DMS153 (cell line): ENCODE measurements at regions not wholly inside any gene's neighbourhood (a gene's known extent, or its start where the extent isn't known, plus 50 kb on each side); places are given as distances from the start of the nearest gene placed in this dataset.
"Not testable (repeated sequence)": the region's sequence is repeated elsewhere in the genome, so short reads cannot be mapped to it uniquely, and the experiment has no call there.

Source experiments
- DNase-seq: peaks from one replicate; lab custom pipeline; 2025; lab: John Stamatoyannopoulos, UW

DNA sequence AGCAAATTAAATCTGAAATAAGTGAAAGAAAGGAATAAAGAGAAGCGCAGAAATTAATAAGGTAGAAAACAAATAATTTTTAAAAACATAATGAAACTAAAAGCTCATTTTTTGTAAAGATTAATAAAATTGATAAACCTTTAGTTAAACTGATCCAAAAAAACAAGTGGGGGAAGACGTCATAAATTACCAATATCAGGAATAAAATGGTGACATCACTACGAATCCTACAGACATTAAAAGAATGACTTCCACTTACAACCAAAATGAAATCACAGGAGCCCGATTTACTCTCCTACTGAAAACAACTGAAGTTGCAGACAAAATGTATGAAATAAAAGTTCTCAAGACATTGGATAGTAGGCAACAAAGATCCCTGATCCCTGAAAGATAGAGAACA lies 68.1 kb upstream of the IFFO2 start:
- no peak for DNase-seq

- DNase-seq: no peak
Measured at GRCh38 chr1:19023787-19024186, 67.3 kb upstream of the IFFO2 start.

- DNase-seq: no peak
Measured at GRCh38 chr1:19021845-19022244, 65.4 kb upstream of the IFFO2 start.

DNA sequence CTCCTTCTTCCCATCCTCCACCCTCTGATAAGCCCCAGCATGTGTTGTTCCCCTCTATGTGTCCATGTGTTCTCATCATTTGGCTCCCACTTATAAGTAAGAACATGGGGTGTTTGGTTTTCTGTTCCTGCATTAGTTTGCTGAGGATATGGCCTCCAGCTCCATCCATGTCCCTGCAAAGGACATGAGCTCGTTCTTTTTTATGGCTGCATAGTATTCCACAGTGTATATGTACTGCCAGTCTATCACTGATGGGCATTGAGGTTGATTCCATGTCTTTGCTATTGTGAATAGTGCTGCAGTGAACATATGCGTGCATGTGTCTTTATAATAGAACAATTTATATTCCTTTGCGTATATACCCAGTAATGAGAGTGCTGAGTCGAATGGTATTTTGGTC lies 62.8 kb upstream of the IFFO2 start:
- not testable (repeated sequence) for DNase-seq

DNA sequence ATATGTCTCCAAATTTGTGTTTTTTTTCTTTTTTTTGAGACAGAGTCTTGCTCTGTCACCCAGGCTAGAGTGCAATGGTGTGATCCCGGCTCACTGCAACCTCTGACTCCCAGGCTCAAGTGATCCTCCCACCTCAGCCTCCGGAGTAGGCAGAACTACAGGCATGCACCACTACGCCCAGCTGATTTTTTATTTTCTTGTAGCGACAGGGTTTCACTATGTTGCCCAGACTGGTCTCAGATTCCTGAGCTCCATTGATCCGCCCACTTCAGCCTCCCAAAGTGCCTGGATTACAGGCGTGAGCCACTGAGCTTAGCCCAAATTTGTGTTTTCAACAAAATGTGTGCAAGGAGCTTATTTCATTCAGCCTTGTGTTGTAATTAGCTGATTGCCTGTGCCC lies 59.0 kb upstream of the IFFO2 start:
- DNase-seq: no peak

- no peak for DNase-seq
Measured at GRCh38 chr1:19014765-19015164, 58.3 kb upstream of the IFFO2 start.

- peak; percentile 40 for DNase-seq
Measured at GRCh38 chr1:19013826-19014548, 57.5 kb upstream of the IFFO2 start.

DNA sequence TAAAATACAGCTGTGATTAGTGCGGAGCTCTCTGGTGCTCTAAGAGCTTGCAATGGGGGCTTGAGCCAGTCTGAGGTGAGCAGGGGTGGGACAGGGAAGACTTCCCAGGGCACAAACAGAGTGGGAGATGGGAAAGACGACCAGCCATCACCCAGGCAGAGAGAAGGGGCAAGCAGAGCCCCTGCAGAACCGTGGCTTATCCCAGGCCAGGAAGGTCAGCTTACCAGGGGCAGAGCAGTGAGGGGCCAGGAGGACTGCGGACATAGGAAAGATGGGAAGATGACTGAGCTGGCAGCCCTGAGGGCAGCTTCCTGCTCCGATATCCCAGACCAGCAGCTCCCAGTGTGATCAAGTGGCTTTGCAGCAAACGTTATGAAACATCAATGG lies 55.4 kb upstream of the IFFO2 start:
- DNase-seq: no peak

DNA sequence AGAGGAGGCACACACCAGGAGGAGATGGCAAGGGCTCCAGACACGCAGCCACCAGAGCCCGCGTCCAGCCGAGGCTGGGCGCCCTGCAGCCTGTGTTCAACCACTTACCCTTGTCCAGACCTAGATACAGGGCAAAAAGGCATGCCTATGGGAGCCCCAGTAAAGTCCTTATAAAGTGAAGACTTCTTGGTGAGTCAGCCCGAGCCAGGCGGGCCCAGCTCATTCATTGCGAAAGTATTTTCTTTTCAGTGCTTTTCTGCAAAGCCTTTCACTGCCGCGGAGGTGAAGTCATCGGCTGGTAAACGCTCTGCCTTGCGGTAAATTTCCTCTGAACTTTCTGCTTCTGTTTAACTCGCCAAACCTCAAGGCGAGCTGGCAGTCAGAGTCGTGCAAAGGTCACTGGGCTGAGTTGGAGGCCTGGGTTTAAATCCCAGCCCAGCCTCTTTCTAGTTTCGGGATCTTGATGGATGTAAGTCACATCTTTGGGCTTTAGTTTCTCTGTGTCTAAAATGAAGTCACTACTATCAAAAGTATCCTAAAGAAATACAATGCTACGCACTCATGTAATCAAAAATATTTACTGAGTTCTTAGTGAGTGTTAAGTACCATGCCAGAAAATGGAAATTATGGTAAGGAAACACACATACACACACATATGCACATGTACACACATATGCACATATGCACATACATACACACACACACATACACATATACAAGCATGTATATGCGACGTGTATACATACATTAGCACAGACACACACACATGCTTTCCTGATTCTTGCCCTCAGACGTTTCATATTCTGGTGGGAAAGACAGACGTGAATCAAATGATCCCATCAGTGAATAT lies 54.7 kb upstream of the IFFO2 start:
- DNase-seq: no peak

- DNase-seq: no peak
Measured at GRCh38 chr1:19010503-19010902, 54.0 kb upstream of the IFFO2 start.

GRCh38 chr1:19009882-19010321 lies 53.4 kb upstream of the IFFO2 start:
- no peak for DNase-seq

DNA sequence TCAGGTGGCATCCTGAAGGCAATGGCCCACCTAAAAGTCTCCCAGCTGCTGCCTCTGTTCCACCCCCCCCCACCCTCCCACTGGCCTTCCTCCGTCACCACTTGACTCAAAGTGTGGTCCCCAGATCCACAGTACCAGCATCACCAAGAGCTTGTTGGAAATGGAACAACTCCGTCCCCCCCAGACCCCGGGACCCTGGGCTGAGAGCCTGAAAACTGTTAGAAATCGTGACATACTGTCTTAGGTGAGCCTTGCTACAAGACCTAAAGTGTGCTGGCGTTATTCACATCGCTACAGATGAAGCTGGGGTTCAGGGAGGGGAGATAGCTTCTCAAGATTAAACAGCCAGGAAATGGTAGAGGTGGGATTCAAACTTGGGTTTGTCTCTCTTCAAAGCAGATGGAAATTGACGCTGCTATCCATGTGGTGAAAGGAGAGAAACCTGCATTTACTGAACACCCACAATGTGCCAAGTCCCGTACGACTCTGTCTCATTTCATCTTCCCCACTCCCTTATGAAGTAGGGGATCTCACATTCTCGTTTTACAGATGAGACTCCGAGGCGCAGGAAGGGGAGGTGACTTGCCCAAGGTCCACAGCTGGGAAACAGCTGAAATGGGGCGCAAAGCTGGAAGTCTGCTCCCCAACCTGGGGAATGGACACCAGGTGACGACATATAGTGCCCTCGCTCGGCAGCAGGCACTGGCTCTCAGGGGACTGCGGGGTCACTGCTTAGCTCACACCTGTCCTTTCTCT lies 52.8 kb upstream of the IFFO2 start:
- no peak for DNase-seq

DNA sequence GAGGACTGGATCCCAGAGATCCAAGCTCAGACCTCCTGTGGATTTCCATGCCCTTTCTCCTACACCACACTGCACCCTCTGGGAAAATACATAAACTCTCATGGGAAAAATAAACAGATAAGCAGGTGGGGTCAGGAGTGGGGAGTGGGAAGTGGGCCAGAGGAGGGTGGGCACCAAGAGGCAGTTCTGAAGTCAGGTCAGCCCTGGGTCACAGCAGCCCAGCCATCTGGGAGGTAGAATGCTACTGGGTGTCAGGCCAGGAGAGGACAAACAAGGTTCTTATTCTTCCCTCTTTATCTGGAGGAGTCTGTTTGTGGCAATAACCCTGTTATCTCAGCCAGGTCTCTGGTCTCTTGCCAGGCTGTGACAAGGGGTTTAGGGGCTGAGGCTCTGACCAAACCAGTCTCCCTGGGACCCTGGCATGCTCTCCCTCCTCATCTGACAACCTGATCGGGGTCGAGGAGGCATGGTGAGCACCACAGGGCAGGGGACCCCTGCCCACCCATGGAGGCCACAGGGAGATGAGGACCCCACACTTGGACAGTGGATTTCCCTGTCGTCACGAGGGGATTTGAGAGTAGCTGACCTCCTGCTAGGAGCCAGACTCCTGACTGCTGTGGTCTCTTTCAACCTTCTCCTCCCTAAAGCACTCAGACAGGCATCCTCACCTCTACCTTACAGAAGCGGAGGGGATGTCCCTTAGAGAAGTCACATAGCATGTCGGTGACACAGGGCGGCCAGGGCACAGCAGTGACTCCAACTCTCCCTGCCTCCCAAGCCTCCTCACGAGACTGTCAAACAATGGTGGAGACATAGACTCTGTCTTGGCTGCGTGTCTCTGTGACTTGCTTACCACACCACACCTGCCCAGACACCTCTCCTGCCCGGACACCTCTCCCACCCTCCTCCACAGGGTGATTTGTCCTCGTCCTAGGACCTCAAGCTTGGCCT lies 51.3 kb upstream of the IFFO2 start:
- DNase-seq: no peak

- no peak for DNase-seq
Measured at GRCh38 chr1:19006837-19007271, 50.4 kb upstream of the IFFO2 start.
